GM12892 (cell line): ENCODE measurements at regions not wholly inside any gene's neighbourhood (a gene's known extent, or its start where the extent isn't known, plus 50 kb on each side); places are given as distances from the start of the nearest gene placed in this dataset.

Experiments
- POLR2A ChIP-seq: IDR thresholded peaks from 2 replicates; pipeline ENCODE4 v1.6.1; 2011; ENCODE audit warnings: low read depth, low read length, control low read depth
- POLR2AphosphoS5 ChIP-seq: IDR thresholded peaks from 2 replicates; pipeline ENCODE4 v1.6.1; 2011; ENCODE audit warnings: low read depth, low read length, control low read depth
- TAF1 ChIP-seq: IDR thresholded peaks from 2 replicates; pipeline ENCODE4 v1.6.1; 2011; ENCODE audit warnings: low read depth, mild to moderate bottlenecking, control low read depth, low read length, borderline replicate concordance

DNA sequence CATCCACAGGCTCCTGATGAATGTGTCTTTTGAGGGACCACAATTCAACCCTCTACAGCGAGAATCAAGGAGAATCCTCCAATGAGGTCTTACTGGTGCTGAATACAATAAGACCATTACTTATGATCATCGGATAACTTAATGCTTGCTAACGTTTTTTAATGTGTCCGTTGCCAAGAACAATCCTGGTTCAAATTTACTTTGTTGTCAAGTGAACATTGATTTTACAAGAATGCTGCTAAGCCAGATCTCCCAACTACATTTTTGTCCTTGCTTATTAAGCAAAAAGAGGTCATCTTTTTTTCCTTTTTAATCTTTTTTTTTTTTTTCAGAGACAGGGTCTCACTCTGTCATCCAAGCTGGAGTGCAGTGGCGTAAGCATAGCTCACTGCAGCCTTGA is 93.7 kb downstream of the THNSL2 start:
- no peak for TF ChIP-seq POLR2A
- TF ChIP-seq POLR2AphosphoS5: no peak
- TF ChIP-seq TAF1: no peak
